HCT116 (cell line): ENCODE measurements at regions not wholly inside any gene's neighbourhood (a gene's known extent, or its start where the extent isn't known, plus 50 kb on each side); places are given as distances from the start of the nearest gene placed in this dataset.

Experiments used
- ATF3 ChIP-seq: IDR thresholded peaks from 2 replicates; pipeline ENCODE4 v1.6.1; 2012
- CEBPB ChIP-seq: IDR thresholded peaks from 2 replicates; pipeline ENCODE4 v1.6.1; 2012; ENCODE audit warnings: low read depth
- CTCF ChIP-seq, 3 experiments: fragments of 200-600 bp in 1 of 3; sonication (generic) in 1 of 3; IDR thresholded peaks in 2 of 3; conservative IDR thresholded peaks in 1 of 3; 2 replicates each; pipeline ENCODE4 v1.5.1; 2012 to 2017; ENCODE audit warnings: low read depth in 2 of 3, low read length in 2 of 3, antibody characterized with exemption in 1 of 3, borderline replicate concordance in 1 of 3, control low read depth in 1 of 3, mild to moderate bottlenecking in 1 of 3, mixed read lengths in 1 of 3, mixed run types in 1 of 3, moderate library complexity in 1 of 3; ENCODE audit not compliant: insufficient read depth in 1 of 3
- EZH2 ChIP-seq: fragments of 200-600 bp; sonication (generic); IDR thresholded peaks from 2 replicates; pipeline ENCODE4 v1.6.1; 2017; ENCODE audit warnings: antibody characterized with exemption, mixed run types
- EZH2phosphoT487 ChIP-seq: fragments of 200-600 bp; IDR thresholded peaks from 2 replicates; pipeline ENCODE4 v1.6.1; 2018; ENCODE audit warnings: antibody characterized with exemption, borderline replicate concordance
- FOSL1 ChIP-seq: IDR thresholded peaks from 2 replicates; pipeline ENCODE4 v1.6.1; 2012; ENCODE audit warnings: low read depth
- POLR2A ChIP-seq: IDR thresholded peaks from 2 replicates; pipeline ENCODE4 v1.7.0; 2011; ENCODE audit warnings: borderline replicate concordance; ENCODE audit not compliant: insufficient read depth, insufficient read length; ENCODE audit errors: extremely low read depth
- POLR2AphosphoS5 ChIP-seq: IDR thresholded peaks from 2 replicates; pipeline ENCODE4 v1.6.1; 2011; ENCODE audit warnings: mild to moderate bottlenecking, low read depth, low read length, moderate library complexity
- RAD21 ChIP-seq: IDR thresholded peaks from 2 replicates; pipeline ENCODE4 v1.6.1; 2012; ENCODE audit warnings: low read depth, mild to moderate bottlenecking
- REST ChIP-seq: IDR thresholded peaks from 2 replicates; pipeline ENCODE4 v1.6.1; 2012; ENCODE audit warnings: low read depth
- SP1 ChIP-seq: IDR thresholded peaks from 2 replicates; pipeline ENCODE4 v1.6.1; 2012; ENCODE audit warnings: low read depth
- SRF ChIP-seq: IDR thresholded peaks from 2 replicates; pipeline ENCODE4 v1.6.1; 2012; ENCODE audit warnings: low read depth
- ZFX ChIP-seq: fragments of 450-650 bp; IDR thresholded peaks from 2 replicates; pipeline ENCODE4 v1.6.1; 2017

- TF ChIP-seq POLR2A (no peak), SRF (no peak), CTCF (IDR thresholded peaks at IDR 0.05 in 2 of 3, conservative IDR thresholded peaks at IDR 0.05 in 1 of 3; ENCODE audit: borderline replicate concordance in 1 of 3, insufficient read depth in 1 of 3, low read depth in 2 of 3, low read length in 2 of 3) (no peak), ATF3 (no peak), RAD21 (no peak), EZH2phosphoT487 (no peak), REST (no peak), EZH2 (no peak), FOSL1 (no peak), SP1 (no peak), CEBPB (no peak), POLR2AphosphoS5 (no peak), ZFX (no peak)
Observed at GRCh38 chr2:228720895-228721294, 539.4 kb upstream of the SPHKAP start.
